ENCODE measurements at regions not wholly inside any gene's neighbourhood (a gene's known extent, or its start where the extent isn't known, plus 50 kb on each side); places are given as distances from the start of the nearest gene placed in this dataset.
"Not testable (repeated sequence)": the region's sequence is repeated elsewhere in the genome, so short reads cannot be mapped to it uniquely, and the experiment has no call there.

- DNase-seq (ENCODE audit: low spot score), result no peak
Measured at GRCh38 chr1:190963321-190963720, 485.7 kb upstream of the BRINP3 start.

GRCh38 chr1:190975827-190976226 is 498.2 kb upstream of the BRINP3 start:
- DNase-seq (ENCODE audit: low spot score), result no peak

GRCh38 chr1:191002768-191003167 is 525.1 kb upstream of the BRINP3 start:
- no peak for DNase-seq (ENCODE audit: low spot score)

- DNase-seq (ENCODE audit: low spot score), result no peak
Measured at GRCh38 chr1:191016765-191017164, 539.1 kb upstream of the BRINP3 start.

- no peak for DNase-seq (ENCODE audit: low spot score)
Measured at GRCh38 chr1:191022856-191023255, 545.2 kb upstream of the BRINP3 start.

- DNase-seq (ENCODE audit: low spot score), result no peak
Measured at GRCh38 chr1:191025896-191026642, 548.4 kb upstream of the BRINP3 start.

GRCh38 chr1:191026828-191027227 is 549.2 kb upstream of the BRINP3 start:
- DNase-seq (ENCODE audit: low spot score), result no peak

GRCh38 chr1:191034132-191034531 is 556.5 kb upstream of the BRINP3 start:
- no peak for DNase-seq (ENCODE audit: low spot score)

GRCh38 chr1:191043066-191043465 is 565.4 kb upstream of the BRINP3 start:
- DNase-seq (ENCODE audit: low spot score), result no peak

GRCh38 chr1:191049781-191050180 is 572.1 kb upstream of the BRINP3 start:
- DNase-seq (ENCODE audit: low spot score), result no peak

GRCh38 chr1:191052888-191053287 is 575.2 kb upstream of the BRINP3 start:
- no peak for DNase-seq (ENCODE audit: low spot score)

- no peak for DNase-seq (ENCODE audit: low spot score)
Measured at GRCh38 chr1:191065346-191065745, 587.7 kb upstream of the BRINP3 start.

GRCh38 chr1:191065771-191066170 is 588.1 kb upstream of the BRINP3 start:
- no peak for DNase-seq (ENCODE audit: low spot score)

- no peak for DNase-seq (ENCODE audit: low spot score)
Measured at GRCh38 chr1:191074881-191075280, 597.2 kb upstream of the BRINP3 start.

GRCh38 chr1:191083090-191083489 is 605.4 kb upstream of the BRINP3 start:
- DNase-seq (ENCODE audit: low spot score), result not testable (repeated sequence)

- DNase-seq (ENCODE audit: low spot score), result no peak
Measured at GRCh38 chr1:191085121-191085520, 607.5 kb upstream of the BRINP3 start.

GRCh38 chr1:191086910-191087309 is 609.2 kb upstream of the BRINP3 start:
- DNase-seq (ENCODE audit: low spot score), result no peak

GRCh38 chr1:191096405-191096804 is 618.7 kb upstream of the BRINP3 start:
- DNase-seq (ENCODE audit: low spot score), result no peak

GRCh38 chr1:191099696-191100095 is 622.0 kb upstream of the BRINP3 start:
- no peak for DNase-seq (ENCODE audit: low spot score)

- DNase-seq (ENCODE audit: low spot score), result no peak
Measured at GRCh38 chr1:191101960-191102359, 624.3 kb upstream of the BRINP3 start.

GRCh38 chr1:191125950-191126349 is 648.3 kb upstream of the BRINP3 start:
- no peak for DNase-seq (ENCODE audit: low spot score)

- DNase-seq (ENCODE audit: low spot score), result no peak
Measured at GRCh38 chr1:191134796-191135195, 657.1 kb upstream of the BRINP3 start.

GRCh38 chr1:191140038-191140437 is 662.4 kb upstream of the BRINP3 start:
- DNase-seq (ENCODE audit: low spot score), result no peak

- DNase-seq (ENCODE audit: low spot score), result no peak
Measured at GRCh38 chr1:191142748-191143147, 665.1 kb upstream of the BRINP3 start.

Data from HT-29 (cell line).